ENCODE measurements at regions not wholly inside any gene's neighbourhood (a gene's known extent, or its start where the extent isn't known, plus 50 kb on each side); places are given as distances from the start of the nearest gene placed in this dataset.

DNA sequence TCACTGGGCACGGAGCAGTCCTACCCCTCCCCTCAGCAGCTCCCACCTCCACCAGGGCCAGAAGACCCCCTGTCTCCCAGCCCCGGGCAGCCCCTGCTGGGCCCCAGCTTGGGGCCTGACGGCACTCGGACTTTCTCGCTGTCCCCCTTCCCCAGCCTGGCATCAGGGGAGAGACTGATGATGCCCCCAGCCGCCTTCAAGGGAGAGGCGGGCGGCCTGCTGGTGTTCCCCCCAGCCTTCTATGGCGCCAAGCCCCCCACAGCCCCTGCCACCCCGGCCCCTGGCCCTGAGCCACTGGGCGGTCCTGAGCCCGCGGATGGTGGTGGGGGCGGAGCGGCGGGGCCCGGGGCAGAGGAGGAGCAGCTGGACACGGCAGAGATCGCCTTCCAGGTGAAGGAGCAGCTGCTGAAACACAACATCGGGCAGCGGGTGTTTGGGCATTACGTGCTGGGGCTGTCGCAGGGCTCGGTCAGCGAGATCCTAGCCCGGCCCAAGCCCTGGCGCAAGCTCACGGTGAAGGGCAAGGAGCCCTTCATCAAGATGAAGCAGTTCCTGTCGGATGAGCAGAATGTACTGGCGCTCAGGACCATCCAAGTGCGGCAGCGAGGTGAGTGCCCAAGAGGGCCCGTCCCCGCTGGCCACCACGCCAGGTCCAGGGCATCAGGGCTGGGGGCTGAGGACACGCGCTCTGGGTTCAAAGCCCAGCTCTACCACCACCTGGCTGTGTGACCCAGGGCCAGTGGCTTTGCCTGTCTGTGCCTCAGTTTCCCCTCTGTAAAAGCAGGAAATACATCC lies 58.6 kb downstream of the PHETA1 start:
- DNase-seq: no peak

DNA sequence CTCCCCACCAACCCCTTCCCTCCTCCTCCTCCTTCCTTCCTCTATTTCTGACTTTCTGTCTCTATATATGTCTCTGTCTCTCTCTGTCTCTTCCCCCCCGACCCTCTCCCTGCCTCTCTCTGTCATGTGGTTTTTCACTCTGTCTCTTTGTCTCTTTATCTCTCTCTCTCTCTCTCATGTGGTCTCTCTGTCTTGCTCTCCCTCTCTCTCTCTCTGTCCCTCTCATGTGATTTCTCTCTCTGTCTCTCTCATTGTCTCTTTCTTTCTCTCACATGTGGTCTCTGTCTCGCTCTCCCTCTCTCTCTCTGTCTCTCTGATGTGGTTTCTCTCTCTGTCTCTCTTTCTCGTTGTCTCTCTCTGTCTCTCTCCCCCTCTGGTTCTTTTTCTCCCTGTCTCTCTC lies 59.3 kb downstream of the PHETA1 start:
- no peak for DNase-seq

DNA sequence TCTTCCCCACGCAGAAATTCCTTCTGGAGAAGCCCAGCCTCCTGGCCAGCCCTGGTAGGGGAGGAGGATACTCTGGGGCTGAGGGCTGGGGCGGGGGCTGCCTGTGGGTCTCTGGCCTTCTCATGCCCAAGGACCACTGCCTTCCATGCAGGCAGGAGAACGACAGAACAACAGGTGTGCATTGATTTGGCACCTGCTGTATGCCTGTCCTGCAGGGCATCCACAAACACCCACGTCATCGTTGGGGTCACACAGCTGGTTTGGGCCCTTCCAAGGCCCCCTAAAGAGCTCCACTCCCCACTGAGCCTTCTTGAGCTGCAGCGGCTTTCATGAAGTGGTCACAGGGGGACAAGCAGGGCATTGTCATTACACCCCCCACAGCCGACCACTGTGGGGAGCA lies 60.4 kb downstream of the PHETA1 start:
- DNase-seq: no peak

DNA sequence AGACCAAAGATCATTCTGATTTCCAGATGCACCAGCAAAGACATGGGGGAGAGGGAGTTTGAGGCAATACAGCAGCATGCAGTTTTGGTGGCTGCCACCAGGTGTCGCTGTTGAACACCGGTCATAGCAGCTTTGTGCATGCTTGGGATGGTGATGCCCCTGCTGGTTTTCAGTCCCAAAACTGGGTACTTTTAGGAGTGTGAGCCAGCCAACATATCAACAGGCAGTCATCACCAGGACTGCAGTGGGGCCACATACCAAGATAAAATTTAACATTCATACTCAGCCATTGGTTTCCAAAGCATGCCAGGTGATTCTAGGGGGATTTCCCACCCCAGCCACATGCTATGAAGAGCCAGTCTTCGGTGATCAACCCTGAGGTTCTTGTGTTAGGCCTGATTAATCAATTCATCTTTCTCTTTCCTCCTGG lies 64.2 kb downstream of the PHETA1 start:
- peak; percentile 41 for DNase-seq

DNA sequence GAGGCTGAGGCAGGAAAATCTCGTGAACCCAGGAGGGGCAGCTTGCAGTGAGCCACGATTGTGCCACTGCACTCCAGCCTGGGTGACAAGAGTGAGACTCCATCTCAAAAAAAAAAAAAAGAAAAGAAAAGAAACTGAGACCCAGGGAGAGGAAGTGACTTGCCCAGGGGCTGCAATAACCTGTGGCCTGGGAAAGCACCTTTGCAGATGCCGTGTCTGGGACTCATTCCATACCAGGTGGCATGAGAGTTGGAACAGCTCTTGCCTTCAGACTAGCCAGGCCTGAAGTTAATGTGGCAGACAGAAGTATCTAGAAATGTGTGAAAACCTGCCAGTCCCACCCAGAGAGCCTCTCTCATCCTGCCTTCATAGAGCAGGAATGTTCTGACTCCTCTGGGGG lies 65.4 kb downstream of the PHETA1 start:
- DNase-seq: no peak

DNA sequence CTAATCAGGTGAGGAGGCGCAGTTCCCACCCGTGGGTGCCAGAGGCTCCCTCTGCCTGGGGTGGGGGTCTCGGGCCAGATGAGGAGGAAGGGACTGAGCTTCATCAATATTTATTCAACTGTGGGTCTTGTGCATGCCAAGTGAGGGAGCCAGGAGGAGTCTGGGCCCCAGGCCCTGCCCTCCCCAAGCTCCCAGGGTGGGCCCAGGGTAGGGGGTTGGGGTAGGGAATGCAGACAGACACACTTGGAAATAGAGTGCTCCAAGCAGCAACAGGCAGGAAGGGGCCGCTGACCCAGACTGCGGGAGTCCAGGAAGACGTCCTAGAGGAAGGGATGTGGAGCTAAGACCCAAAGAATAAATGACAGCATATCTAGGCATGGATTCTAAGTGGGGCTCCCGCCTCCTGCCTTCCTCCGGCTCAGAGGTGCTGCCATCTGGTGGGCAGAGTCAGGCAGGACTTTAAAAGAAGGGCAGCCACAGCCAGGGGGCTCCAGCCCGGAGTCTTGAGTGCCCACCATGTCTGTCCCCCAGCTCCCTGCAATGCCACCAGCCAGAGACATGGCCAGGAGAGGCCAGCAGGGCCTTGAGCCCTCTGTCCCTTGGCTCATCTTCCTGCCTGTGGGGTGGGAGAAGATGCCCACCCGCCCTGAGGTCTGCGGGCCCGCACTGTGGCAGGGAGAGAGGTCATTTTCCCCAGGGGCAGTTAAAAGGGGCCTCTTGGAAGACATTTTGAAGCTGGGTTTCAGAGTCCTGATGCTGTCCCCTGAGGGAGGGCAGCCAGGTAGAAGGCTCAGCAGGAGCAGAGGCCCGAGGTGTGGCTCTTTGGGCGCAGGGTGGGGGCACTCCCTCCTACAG lies 70.1 kb downstream of the PHETA1 start:
- peak; percentile 54 for DNase-seq

DNA sequence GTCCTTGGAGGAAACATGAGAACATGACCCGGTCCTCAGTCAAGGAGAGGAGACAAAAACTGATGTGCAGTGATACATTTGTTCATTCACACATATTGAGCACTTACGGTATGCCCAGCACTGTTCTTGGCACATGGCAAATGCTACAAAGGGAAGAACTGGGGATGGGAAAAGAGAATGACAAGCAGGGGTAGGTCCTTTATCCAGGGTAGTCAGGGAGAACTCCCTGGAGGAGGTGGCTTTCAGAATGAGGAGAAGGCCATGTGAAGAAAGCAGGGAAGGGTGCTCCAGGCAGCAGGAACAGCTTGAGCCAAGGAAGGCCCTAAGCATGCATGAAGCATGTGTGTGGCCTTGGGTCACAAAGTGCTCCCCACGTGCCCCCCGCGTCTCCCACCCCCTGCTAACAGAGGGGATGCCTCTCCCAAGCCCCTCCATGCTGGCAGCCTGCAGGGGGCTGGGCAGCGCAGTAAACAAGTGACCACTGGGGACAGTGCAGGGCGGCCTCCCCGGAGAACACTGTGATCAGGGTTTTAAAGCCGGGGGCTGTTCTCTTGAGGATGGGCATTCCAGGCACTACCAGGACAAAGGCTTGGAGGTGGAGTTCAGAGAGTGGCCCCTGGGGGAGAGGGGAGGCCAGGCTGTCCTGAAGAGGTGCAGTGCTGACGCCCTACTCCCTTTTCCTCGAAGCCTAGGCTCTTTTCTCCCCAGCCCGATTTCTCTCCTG lies 71.0 kb downstream of the PHETA1 start:
- DNase-seq: no peak

DNA sequence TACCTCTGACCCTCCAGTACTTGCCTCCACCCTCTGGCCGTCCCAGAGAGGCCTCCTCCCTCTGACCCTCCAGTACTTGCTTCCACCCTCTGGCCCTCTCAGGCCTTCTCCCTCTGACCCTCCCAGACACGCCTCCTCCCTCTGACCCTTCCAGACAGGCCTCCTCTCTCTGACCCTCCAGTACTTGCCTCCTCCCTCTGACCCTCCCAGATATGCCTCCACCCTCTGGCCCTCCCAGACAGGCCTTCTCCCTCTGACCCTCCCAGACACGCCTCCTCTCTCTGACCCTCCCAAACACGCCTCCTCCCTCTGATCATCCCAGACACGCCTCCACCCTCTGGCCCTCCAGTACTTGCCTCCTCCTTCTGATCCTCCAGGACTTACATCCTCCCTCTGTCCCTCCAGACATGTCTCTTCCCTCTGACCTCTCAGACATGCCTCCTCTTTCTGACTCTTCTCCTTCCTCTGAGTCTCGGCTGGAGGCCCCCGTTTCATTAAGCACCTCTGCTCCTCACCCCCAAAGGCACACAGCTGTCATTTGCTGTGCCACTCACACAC lies 71.9 kb downstream of the PHETA1 start:
- no peak for DNase-seq

DNA sequence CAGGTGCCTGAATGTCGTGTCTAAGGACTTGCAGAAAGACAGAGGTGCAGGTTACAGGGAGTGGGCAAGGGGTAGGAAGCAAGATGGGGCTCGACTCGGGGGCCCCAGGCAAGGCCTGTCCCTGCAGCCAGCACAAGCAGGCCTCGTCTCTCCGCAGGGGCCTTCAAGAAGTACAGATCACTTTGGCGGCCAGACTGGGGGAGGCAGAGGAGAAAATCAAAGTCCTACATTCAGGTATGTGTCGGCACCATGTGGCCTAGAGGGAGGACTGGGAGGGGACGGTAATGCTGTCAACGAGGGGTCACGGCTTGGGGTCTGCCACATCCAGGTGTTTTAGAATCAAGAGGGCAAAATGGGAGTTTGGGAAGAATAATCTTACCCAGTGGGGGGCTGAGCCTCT lies 73.7 kb downstream of the PHETA1 start:
- DNase-seq: no peak

DNA sequence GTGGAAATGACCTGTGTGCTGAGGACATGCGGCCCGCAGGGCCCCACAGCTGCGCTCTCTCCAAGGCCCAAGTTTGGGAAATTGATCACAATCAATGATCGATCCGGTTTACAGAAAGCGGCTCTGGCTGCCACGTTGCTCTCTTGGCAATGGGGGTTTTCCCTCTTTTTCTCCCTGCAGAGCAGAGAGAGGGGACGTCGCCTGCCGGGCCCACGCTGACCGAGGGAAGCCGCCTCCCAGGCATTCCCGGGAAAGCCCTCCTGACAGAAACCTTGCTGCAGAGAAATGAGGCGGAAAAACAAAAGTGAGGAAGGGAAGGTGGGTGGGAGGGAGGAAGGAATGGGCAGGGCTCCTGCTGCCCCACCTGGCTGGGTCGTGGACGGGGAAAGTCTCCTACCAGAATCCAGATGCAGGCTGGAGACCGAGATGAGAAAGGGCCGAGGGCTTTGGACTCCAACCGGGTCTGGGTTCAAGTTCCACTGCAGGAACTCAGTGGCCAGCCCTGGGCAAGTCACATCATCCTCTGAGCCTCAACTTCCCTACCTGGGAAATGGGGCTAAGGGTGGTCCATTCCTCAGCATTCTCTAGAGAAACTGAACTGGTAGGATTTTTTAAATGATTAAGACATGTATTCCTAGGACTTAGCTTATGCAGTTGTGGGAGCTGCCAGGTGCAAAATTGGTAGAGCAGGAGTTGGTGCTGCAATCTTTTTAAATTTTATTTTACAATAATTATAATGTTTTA lies 75.5 kb downstream of the PHETA1 start:
- no peak for DNase-seq

DNA sequence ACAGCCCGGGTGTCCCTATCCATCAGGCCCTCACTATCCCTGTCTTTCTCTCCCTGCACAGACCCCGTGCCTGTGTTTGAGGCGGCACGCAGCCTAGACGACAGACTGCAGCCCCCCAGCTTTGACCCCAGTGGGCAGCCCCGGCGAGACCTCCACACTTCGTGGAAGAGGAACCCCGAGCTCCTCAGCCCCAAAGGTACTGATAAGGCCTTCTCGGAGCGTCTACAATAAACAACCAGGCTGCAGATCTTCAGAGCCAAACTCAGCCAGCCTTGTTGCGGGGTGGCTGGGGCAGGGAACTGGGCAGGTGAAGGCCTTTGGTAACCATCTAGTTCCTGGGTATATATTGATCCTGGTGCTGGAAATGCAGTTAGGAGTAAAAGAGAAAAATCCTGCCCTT lies 77.5 kb downstream of the PHETA1 start:
- no peak for DNase-seq

DNA sequence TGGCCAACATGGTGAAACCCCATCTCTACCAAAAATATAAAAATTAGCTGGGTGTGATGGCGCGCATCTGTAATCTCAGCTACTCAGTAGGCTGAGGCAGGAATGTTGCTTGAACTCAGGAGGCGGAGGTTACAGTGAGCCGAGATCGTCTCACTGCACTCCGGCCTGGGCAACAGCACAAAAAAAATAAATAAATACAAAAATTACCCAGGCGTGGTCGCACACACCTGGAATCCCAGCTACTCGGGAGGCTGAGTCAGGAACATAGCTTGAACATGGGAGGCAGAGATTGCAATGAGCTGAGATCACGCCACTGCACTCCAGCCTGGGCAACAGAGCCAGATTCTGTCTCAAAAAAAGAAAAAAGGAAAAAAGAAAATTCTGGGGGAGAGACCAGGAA lies 80.1 kb downstream of the PHETA1 start:
- no peak for DNase-seq

DNA sequence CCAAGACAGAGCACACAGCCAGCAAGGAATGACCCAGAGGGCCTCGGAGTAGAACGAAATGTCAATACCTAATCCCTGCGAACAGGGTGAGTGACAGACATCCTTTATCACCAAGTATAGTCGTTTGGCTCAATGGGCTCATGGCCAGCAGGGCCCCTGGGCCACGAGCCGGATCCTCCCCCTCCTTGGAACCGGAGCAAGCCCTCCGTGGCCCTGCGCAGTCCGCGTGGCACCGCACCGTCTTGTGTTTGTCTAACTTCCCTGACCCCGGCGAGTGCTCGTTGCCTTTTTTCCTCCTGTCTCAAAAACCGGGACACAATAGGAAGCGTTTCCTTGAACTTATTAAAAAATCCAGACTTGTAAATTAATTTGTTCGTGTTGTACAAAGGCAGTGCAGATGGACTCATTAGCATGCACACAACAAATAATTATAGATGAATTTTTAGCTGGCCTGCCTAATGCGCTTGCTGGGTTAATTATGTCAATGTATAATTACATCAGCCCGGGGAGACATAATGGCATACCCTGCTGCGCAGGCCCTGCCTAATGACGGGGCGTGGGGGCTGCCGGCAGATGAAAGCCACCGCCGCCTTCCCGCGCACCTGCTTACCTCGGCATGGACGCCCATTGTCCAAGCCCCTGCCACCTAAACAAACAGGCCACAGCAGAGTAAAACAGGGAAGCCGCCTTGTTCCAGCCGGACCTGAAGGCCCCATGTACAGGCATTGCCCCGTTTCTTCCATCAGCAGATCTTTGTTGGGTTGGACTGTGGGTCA lies 81.6 kb downstream of the PHETA1 start:
- DNase-seq: no peak

DNA sequence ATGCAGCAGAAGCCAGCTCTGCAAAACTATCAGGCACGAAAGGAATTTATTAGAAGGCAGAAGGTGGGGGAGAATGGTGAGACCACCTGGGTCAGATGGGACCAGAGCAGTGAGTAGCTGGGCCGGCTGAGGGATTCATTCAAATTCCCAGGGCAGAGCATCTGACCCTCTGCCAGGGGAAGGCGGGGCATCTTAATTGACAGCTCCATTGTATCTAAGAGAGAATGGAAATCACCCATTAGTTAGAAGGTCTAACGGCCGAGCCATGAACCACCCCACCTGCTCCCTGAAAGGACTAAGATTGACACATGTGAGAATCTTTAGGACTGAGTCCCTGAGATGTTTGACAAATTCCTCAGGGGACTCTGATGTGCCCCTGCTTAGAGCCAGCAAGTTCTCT lies 83.7 kb downstream of the PHETA1 start:
- DNase-seq: no peak

DNA sequence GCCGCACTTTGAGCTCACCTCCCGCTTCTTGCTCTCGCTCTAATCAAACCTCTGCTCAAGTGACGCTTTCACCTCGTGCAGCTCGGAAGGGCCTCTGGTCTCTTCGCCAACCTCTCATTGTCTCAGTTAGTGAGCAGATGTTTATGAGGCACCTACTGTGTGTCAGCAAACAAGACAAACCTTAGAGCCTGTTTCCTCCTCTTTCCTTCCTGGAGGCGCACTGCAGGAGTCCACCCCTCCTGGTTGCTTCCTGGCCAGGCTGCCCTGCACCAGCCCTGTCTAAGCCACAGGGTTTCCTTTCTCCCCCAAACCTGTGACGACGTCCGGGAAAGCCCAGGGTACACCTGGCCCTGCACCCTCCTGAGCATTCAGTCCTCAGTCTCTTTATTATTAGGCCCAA lies 84.2 kb downstream of the PHETA1 start:
- DNase-seq: no peak

DNA sequence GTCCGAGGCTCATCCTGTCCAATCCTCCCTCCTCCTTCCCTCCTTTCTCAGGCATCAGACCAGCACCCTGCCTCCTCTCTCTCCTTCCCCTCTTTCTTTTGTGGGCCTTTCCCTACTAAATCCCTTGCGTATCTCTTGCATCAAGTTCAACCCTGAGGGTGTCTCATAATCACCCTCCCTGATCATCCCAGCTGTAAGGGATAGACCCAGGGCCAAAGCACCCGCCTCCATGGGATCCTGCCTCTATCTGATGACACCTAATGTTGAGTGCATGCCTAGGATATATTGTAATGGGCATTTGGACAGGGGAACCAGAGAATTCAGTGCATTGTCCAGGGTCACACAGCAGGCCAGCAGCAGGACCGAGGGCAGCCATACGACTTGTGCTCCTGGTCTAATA lies 84.9 kb downstream of the PHETA1 start:
- DNase-seq: no peak

DNA sequence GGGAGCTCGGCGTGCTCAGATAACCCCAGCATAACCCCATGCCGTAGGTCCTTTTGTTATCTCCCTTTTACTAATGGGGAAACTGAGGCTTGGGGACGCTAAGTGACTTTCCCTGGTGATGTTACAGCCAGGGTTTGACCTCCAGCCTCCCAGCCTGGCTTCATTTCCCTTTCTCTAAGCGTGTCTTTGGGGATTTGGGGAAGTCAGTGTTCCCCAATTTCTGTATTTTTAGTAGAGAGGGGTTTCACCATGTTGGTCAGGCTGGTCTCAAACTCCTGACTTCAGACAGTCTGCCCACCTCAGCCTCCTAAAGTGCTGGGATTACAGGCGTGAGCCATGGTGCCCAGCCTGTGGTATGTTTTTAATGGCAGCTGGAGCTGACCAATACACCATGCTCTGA lies 85.4 kb downstream of the PHETA1 start:
- no peak for DNase-seq

DNA sequence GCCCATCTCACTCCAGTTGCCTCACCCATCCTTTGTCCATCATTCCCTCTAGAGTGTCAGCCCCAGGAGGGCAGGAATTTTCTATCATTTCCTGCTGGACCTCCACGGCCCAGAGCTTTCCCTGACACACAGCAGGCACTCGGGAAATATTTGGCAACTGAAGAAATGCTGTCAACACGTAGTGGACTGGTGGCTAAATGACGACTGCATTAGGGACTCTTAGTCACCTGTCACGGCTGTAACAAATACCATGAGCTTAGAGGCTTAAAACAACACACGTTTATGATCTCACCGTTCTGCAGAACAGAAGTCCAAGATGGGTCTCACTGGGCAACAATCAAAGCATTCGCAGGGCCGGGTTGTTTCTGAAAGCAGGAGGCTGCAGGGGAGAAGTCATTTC lies 91.3 kb downstream of the PHETA1 start:
- no peak for DNase-seq

DNA sequence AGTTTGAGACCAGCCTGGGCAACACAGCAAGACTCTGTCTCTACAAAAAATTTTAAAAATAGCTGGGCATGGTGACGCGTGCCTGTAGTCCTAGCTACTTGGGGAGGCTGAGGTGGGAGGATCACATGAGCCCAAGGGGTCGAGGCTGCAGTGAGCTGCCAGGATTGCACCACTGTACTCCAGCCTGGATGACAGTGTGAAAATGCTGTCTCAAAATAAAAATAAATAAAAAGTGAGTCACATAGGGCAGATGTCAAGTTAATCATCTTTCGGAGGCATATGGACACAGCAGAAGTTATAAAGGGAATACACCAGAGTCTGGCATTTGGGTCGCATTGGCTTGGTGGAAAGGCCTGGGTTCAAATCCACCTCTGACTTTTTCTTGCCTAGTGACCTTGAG lies 92.7 kb downstream of the PHETA1 start:
- no peak for DNase-seq

DNA sequence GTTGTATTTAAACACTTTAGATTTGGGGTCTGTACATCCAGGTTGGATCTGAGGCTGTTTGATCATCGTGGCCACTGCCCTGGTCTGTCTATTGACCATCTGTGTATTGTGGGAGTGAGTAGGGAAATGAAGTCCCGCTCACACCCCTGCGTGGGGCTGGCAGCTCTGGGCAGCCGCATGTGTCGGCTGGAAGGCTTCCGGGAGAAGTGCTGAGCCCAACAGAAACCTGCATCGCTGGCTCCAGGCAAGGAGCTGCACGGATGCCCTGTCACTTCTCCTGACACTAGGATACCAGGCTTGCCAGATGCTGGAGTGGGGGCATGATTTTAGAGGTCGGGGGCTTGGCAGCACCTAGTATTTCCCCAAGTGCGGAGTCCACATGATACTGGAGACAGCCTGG lies 93.6 kb downstream of the PHETA1 start:
- DNase-seq: no peak

DNA sequence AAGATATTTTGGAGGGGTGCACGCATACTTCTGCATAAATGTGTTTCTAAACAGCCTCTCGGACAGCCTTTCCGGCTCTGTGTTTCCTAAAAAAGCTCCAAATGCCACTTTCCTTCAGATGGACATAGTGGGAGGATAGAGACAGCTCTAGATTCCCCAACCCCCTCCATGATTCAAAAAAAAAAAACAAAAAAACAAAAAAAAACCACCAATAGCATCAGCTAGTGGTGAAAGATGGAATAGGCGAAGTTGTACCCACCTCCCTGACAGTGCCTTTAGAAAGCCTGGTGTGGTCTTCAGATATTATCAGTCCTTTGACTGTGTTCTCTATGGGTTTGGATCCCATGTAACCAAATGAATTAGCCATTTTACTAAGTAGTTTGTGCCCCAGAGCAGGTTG lies 94.1 kb downstream of the PHETA1 start:
- no peak for DNase-seq
